ENCODE measurements at regions not wholly inside any gene's neighbourhood (a gene's known extent, or its start where the extent isn't known, plus 50 kb on each side); places are given as distances from the start of the nearest gene placed in this dataset.

DNA sequence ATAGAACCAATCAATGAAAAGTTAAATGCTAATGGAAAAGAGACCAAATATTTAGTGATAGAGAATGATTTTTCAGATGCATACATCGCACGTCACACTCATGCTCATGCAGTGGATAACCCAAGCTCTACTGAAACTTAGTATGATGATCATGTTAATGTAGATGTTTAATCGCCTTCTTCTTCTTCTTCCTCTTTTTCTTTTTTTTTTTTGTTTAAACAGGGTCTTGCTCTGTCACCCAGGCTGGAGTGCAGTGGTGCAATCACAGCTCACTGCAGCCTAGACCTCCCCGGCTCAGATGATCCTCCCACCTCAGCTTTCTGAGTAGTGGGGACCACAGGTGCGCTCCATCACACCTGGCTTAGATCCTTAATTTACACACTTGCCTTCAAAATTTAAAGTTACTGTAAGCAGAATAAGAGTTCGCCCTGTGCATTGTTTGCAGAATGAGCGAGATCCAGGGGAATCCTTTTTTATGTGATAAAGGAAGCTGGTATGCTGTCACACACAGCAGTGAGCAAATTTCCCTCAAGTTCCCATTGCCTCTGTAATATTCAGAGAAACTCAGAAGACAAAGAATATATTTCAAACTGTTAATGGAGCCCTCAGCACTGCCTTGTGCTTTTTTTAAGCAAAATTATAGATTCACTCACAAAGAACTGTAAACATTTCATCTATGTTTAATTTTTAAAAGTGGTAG is 194.2 kb upstream of the SGK1 start:
- no peaks in the 10 kb centered on the region for H3K36me3 Mint-ChIP-seq (ENCODE audit: insufficient read depth, unreplicated experiment)
- no peak for DNase-seq
- BruUV-seq (replicated peaks): no TSS peak
- no peaks in the 10 kb centered on the region for H3K27me3 Mint-ChIP-seq (ENCODE audit: unreplicated experiment)
- H3K4me3 Mint-ChIP-seq (ENCODE audit: low read depth, unreplicated experiment): no peak overlapping the region
- peaks cover 2% of the 10 kb centered on the region for H3K9me3 Mint-ChIP-seq (ENCODE audit: low read depth, unreplicated experiment)
- no peak overlapping the region for H3K27ac Mint-ChIP-seq (ENCODE audit: unreplicated experiment)
- TF ChIP-seq, protein P1, sequence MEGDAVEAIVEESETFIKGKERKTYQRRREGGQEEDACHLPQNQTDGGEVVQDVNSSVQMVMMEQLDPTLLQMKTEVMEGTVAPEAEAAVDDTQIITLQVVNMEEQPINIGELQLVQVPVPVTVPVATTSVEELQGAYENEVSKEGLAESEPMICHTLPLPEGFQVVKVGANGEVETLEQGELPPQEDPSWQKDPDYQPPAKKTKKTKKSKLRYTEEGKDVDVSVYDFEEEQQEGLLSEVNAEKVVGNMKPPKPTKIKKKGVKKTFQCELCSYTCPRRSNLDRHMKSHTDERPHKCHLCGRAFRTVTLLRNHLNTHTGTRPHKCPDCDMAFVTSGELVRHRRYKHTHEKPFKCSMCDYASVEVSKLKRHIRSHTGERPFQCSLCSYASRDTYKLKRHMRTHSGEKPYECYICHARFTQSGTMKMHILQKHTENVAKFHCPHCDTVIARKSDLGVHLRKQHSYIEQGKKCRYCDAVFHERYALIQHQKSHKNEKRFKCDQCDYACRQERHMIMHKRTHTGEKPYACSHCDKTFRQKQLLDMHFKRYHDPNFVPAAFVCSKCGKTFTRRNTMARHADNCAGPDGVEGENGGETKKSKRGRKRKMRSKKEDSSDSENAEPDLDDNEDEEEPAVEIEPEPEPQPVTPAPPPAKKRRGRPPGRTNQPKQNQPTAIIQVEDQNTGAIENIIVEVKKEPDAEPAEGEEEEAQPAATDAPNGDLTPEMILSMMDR (IDR thresholded peaks at IDR 0.05; ENCODE audit: unreplicated experiment): no peak
- intact Hi-C loops (cut with micrococcal nuclease; ENCODE audit: unreplicated experiment): no loop called here
- peaks cover 3% of the 10 kb centered on the region for H3K4me1 Mint-ChIP-seq (ENCODE audit: low read depth, unreplicated experiment)
- CTCF ChIA-PET: no interaction called here

DNA sequence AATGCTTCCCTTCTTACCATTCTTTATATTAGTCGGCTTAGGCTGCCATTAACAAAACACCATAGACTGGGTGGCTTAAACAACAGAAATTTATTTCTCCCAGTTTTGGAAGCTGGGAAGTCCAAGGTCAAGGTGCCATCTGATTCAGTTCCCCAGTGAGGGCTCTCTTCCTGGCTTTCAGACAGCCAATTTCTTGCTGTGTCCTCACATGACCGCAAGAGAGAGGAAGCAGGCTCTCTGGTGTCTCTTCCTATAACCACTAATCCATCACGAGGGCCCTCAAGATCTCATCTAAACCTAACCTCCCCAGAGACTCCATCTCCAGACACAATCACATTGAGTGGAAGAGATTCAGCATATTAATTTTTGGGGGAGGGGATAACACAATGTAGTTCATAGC is 193.0 kb upstream of the SGK1 start:
- CTCF ChIA-PET: no interaction called here
- H3K27me3 Mint-ChIP-seq (ENCODE audit: unreplicated experiment): no peaks in the 10 kb centered on the region
- H3K36me3 Mint-ChIP-seq (ENCODE audit: insufficient read depth, unreplicated experiment): no peaks in the 10 kb centered on the region
- intact Hi-C loops (cut with micrococcal nuclease; ENCODE audit: unreplicated experiment): no loop called here
- no peaks in the 10 kb centered on the region for H3K4me1 Mint-ChIP-seq (ENCODE audit: low read depth, unreplicated experiment)
- peaks cover 2% of the 10 kb centered on the region for H3K9me3 Mint-ChIP-seq (ENCODE audit: low read depth, unreplicated experiment)
- DNase-seq: no peak
- TF ChIP-seq, protein P1 (IDR thresholded peaks at IDR 0.05; ENCODE audit: unreplicated experiment): no peak
- no TSS peak for BruUV-seq (replicated peaks)
- no peak overlapping the region for H3K4me3 Mint-ChIP-seq (ENCODE audit: low read depth, unreplicated experiment)
- no peak overlapping the region for H3K27ac Mint-ChIP-seq (ENCODE audit: unreplicated experiment)

DNA sequence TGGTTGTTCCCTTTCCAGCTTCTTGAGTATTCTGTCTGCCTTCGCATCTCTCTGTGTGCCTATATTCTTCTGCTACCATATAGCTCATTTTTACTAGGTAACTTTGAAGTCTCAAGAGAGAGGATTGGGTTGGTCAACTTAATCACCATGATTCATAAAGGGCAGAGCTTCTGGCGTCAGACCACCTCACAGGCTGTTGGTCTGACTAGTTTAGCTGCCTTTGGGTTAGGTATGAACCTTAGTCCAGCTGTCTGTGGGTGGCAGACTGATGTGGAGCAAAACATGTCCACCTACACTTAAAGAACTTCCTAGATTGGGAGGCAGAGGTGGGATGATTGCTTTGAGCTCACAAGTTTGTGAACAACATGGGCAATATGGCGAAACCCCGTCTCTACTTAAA is 192.2 kb upstream of the SGK1 start:
- intact Hi-C loops (cut with micrococcal nuclease; ENCODE audit: unreplicated experiment): no loop called here
- TF ChIP-seq, protein P1 (IDR thresholded peaks at IDR 0.05; ENCODE audit: unreplicated experiment): no peak
- H3K4me3 Mint-ChIP-seq (ENCODE audit: low read depth, unreplicated experiment): no peak overlapping the region
- H3K27me3 Mint-ChIP-seq (ENCODE audit: unreplicated experiment): no peaks in the 10 kb centered on the region
- no peak overlapping the region for H3K27ac Mint-ChIP-seq (ENCODE audit: unreplicated experiment)
- CTCF ChIA-PET: interaction anchor here (0.6 to 0.7 kb wide), 2 partner anchors 15 to 242 kb away, joined by 3 to 4 read pairs; no protein-coding TSS in a partner anchor
- BruUV-seq (replicated peaks): no TSS peak
- no peaks in the 10 kb centered on the region for H3K4me1 Mint-ChIP-seq (ENCODE audit: low read depth, unreplicated experiment)
- H3K9me3 Mint-ChIP-seq (ENCODE audit: low read depth, unreplicated experiment): peaks cover 2% of the 10 kb centered on the region
- H3K36me3 Mint-ChIP-seq (ENCODE audit: insufficient read depth, unreplicated experiment): no peaks in the 10 kb centered on the region
- DNase-seq: no peak

DNA sequence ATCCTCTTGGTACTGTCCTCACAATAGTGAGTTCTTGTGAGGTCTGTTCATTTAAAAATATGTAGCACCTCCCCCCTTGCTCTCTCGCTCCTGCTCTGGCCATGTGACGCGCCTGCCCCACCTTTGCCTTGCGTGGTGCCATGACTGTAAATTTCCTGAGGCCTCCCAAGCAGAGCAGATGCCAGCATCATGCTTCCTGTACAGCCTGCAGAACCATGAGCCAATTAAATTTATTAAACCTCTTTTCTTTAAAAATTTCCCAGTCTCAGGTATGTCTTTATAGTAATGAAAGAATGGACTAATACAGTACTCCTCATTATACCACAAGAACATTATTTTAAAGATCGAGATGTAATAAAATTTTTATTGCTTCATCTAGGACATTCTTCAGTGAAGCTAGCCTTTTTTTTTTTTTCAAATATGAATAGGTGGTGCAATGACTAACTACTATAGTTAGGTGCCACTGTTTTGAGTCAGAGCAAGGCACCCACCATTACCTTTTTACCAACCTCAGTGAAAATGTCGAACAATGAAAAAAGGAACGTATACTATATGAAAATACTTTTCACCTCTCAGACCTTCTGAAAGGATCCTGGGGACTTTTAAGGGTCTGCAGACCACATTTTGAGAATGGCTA is 191.1 kb upstream of the SGK1 start:
- H3K27me3 Mint-ChIP-seq (ENCODE audit: unreplicated experiment): no peaks in the 10 kb centered on the region
- TF ChIP-seq, protein P1 (IDR thresholded peaks at IDR 0.05; ENCODE audit: unreplicated experiment): no peak
- CTCF ChIA-PET: no interaction called here
- no peak for DNase-seq
- no peaks in the 10 kb centered on the region for H3K36me3 Mint-ChIP-seq (ENCODE audit: insufficient read depth, unreplicated experiment)
- no peak overlapping the region for H3K27ac Mint-ChIP-seq (ENCODE audit: unreplicated experiment)
- H3K9me3 Mint-ChIP-seq (ENCODE audit: low read depth, unreplicated experiment): peaks cover 2% of the 10 kb centered on the region
- intact Hi-C loops (cut with micrococcal nuclease; ENCODE audit: unreplicated experiment): no loop called here
- no TSS peak for BruUV-seq (replicated peaks)
- no peak overlapping the region for H3K4me3 Mint-ChIP-seq (ENCODE audit: low read depth, unreplicated experiment)
- H3K4me1 Mint-ChIP-seq (ENCODE audit: low read depth, unreplicated experiment): no peaks in the 10 kb centered on the region
